Vagina (tissue), 2 donors: ENCODE measurements at regions not wholly inside any gene's neighbourhood (a gene's known extent, or its start where the extent isn't known, plus 50 kb on each side); places are given as distances from the start of the nearest gene placed in this dataset.

Source experiments
- DNase-seq, 2 donors: peaks; one replicate each; pipeline ENCODE4 v3.0.0-alpha.2; 2017; ENCODE audit errors: extremely low spot score in 2 of 2
- H3K27ac ChIP-seq: fragments of 200-600 bp; sonication (generic); one replicate; pipeline ENCODE4 v1.5.1; 2019
- H3K27me3 ChIP-seq: fragments of 200-600 bp; sonication (generic); one replicate; pipeline ENCODE4 v1.5.1; 2019
- H3K36me3 ChIP-seq, 2 donors: fragments of 200-600 bp; sonication (generic); one replicate each; pipeline ENCODE4 v1.5.1; 2017 to 2019
- H3K4me1 ChIP-seq: fragments of 200-600 bp; sonication (generic); one replicate; pipeline ENCODE4 v1.5.1; 2019
- H3K4me3 ChIP-seq, 2 donors: fragments of 200-600 bp; sonication (generic); 1 replicate in 1 of 2; 2 replicates in 1 of 2; pipeline ENCODE4 v1.5.1; 2016 to 2019
- H3K9me3 ChIP-seq: fragments of 200-600 bp; sonication (generic); one replicate; pipeline ENCODE4 v1.5.1; 2019
- CTCF ChIP-seq, 3 experiments: fragments of 450-650 bp in 2 of 3; fragments of 200-600 bp in 1 of 3; sonication (generic) in 1 of 3; IDR thresholded peaks; one replicate each; pipeline ENCODE4 v1.5.1; 2017 to 2019; ENCODE audit warnings: antibody characterized with exemption in 3 of 3, mild to moderate bottlenecking in 2 of 3, moderate library complexity in 2 of 3
- POLR2A ChIP-seq, 2 donors: fragments of 450-650 bp; IDR thresholded peaks; one replicate each; pipeline ENCODE4 v1.6.1; 2017; ENCODE audit warnings: antibody characterized with exemption in 2 of 2, mild to moderate bottlenecking in 2 of 2, moderate library complexity in 2 of 2
- POLR2AphosphoS5 ChIP-seq, 2 donors: sonication (generic); formaldehyde crosslinking; IDR thresholded peaks; one replicate each; pipeline ENCODE4 v1.9.0; 2017; ENCODE audit warnings: antibody characterized with exemption in 2 of 2, mild to moderate bottlenecking in 2 of 2, low read depth in 1 of 2; ENCODE audit not compliant: insufficient read depth in 1 of 2
- intact Hi-C: fragments of 100-400 bp; cut with DNase I; formaldehyde crosslinking; loops from one replicate; pipeline ENCODE4 v1.15.1; 2023

GRCh38 chr7:67525588-67525987 lies 529.0 kb downstream of the TYW1 start:
- no peak for DNase-seq
- Histone ChIP-seq H3K9me3 (no peaks in the 10 kb centered on the region), H3K4me1 (no peaks in the 10 kb centered on the region), H3K36me3 (no peaks in the 10 kb centered on the region), H3K4me3 (no peak overlapping the region), H3K27me3 (no peaks in the 10 kb centered on the region), H3K27ac (no peak overlapping the region)
- intact Hi-C loops, result no loop called here
- TF ChIP-seq POLR2AphosphoS5 (IDR thresholded peaks at IDR 0.05; ENCODE audit: insufficient read depth in 1 of 2, low read depth in 1 of 2), result no peak
- TF ChIP-seq CTCF (IDR thresholded peaks at IDR 0.05), result no peak
- TF ChIP-seq POLR2A (IDR thresholded peaks at IDR 0.05), result no peak

- Histone ChIP-seq H3K27me3 (no peaks in the 10 kb centered on the region), H3K27ac (no peak overlapping the region), H3K4me1 (no peaks in the 10 kb centered on the region), H3K9me3 (no peaks in the 10 kb centered on the region), H3K36me3 (no peaks in the 10 kb centered on the region), H3K4me3 (no peak overlapping the region)
- no peak for DNase-seq
- no peak for TF ChIP-seq POLR2AphosphoS5 (IDR thresholded peaks at IDR 0.05; ENCODE audit: insufficient read depth in 1 of 2, low read depth in 1 of 2)
- no peak for TF ChIP-seq CTCF (IDR thresholded peaks at IDR 0.05)
- TF ChIP-seq POLR2A (IDR thresholded peaks at IDR 0.05), result no peak
- intact Hi-C loops, result no loop called here
Measured at GRCh38 chr7:67535241-67535989, 538.8 kb downstream of the TYW1 start.

- H3K4me3 ChIP-seq, result no peak overlapping the region
- no peaks in the 10 kb centered on the region for H3K36me3 ChIP-seq
- intact Hi-C loops, result no loop called here
- H3K27me3 ChIP-seq, result no peaks in the 10 kb centered on the region
- no peaks in the 10 kb centered on the region for H3K9me3 ChIP-seq
- H3K4me1 ChIP-seq, result no peaks in the 10 kb centered on the region
- DNase-seq, result no peak
- TF ChIP-seq POLR2A (IDR thresholded peaks at IDR 0.05), result no peak
- TF ChIP-seq POLR2AphosphoS5 (IDR thresholded peaks at IDR 0.05; ENCODE audit: insufficient read depth in 1 of 2, low read depth in 1 of 2), result no peak
- TF ChIP-seq CTCF (IDR thresholded peaks at IDR 0.05), result no peak
- no peak overlapping the region for H3K27ac ChIP-seq
Measured at GRCh38 chr7:67542916-67543315, 546.3 kb downstream of the TYW1 start.

- no peak for DNase-seq
- Histone ChIP-seq H3K4me3 (no peak overlapping the region), H3K27me3 (no peaks in the 10 kb centered on the region), H3K36me3 (no peaks in the 10 kb centered on the region), H3K9me3 (no peaks in the 10 kb centered on the region), H3K27ac (no peak overlapping the region), H3K4me1 (no peaks in the 10 kb centered on the region)
- no peak for TF ChIP-seq CTCF (IDR thresholded peaks at IDR 0.05)
- no peak for TF ChIP-seq POLR2A (IDR thresholded peaks at IDR 0.05)
- TF ChIP-seq POLR2AphosphoS5 (IDR thresholded peaks at IDR 0.05; ENCODE audit: insufficient read depth in 1 of 2, low read depth in 1 of 2), result no peak
- intact Hi-C loops, result no loop called here
Measured at GRCh38 chr7:67547183-67547907, 550.7 kb downstream of the TYW1 start.

GRCh38 chr7:67549126-67549525 lies 552.5 kb downstream of the TYW1 start:
- no peaks in the 10 kb centered on the region for H3K4me1 ChIP-seq
- H3K27me3 ChIP-seq, result no peaks in the 10 kb centered on the region
- no peaks in the 10 kb centered on the region for H3K36me3 ChIP-seq
- no peak for TF ChIP-seq CTCF (IDR thresholded peaks at IDR 0.05)
- no peak for TF ChIP-seq POLR2AphosphoS5 (IDR thresholded peaks at IDR 0.05; ENCODE audit: insufficient read depth in 1 of 2, low read depth in 1 of 2)
- TF ChIP-seq POLR2A (IDR thresholded peaks at IDR 0.05), result no peak
- H3K27ac ChIP-seq, result no peak overlapping the region
- no peak overlapping the region for H3K4me3 ChIP-seq
- no peak for DNase-seq
- intact Hi-C loops, result no loop called here
- H3K9me3 ChIP-seq, result no peaks in the 10 kb centered on the region
